Neural progenitor cell (in vitro differentiated cells): ENCODE measurements at regions not wholly inside any gene's neighbourhood (a gene's known extent, or its start where the extent isn't known, plus 50 kb on each side); places are given as distances from the start of the nearest gene placed in this dataset.

Experiments
- EZH2 ChIP-seq: fragments of 200-600 bp; sonication (generic); IDR thresholded peaks from 2 replicates; pipeline ENCODE4 v1.6.1; 2017; ENCODE audit warnings: antibody characterized with exemption, mild to moderate bottlenecking, moderate library complexity
- TF ChIP-seq, protein P1 (sequence below): fragments of 200-600 bp; sonication (generic); IDR thresholded peaks from 2 replicates; pipeline ENCODE4 v1.5.1; 2017; ENCODE audit warnings: antibody characterized with exemption, mild to moderate bottlenecking

DNA sequence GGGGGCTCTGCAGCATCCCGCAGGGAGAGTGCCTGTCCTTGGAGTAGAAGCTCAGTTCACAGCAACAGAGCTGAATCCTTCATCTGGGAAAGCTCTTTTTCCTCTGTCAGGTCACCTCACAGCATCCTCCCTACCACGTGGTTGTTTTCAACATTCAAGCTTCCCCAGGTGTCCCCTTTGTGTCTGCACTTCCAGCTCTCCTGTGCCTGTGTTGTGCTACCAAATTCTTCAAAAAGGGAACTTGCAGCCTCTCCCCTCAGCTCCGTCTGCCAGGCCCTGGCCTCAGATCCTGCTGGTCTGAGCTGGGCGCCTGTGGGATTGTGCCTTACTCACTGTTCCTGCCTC, 108.4 kb downstream of the FOXF2 start:
- TF ChIP-seq, protein P1, sequence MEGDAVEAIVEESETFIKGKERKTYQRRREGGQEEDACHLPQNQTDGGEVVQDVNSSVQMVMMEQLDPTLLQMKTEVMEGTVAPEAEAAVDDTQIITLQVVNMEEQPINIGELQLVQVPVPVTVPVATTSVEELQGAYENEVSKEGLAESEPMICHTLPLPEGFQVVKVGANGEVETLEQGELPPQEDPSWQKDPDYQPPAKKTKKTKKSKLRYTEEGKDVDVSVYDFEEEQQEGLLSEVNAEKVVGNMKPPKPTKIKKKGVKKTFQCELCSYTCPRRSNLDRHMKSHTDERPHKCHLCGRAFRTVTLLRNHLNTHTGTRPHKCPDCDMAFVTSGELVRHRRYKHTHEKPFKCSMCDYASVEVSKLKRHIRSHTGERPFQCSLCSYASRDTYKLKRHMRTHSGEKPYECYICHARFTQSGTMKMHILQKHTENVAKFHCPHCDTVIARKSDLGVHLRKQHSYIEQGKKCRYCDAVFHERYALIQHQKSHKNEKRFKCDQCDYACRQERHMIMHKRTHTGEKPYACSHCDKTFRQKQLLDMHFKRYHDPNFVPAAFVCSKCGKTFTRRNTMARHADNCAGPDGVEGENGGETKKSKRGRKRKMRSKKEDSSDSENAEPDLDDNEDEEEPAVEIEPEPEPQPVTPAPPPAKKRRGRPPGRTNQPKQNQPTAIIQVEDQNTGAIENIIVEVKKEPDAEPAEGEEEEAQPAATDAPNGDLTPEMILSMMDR = no peak
- TF ChIP-seq EZH2 = no peak
